Adrenal gland (tissue), 9 donors: ENCODE measurements at regions not wholly inside any gene's neighbourhood (a gene's known extent, or its start where the extent isn't known, plus 50 kb on each side); places are given as distances from the start of the nearest gene placed in this dataset.

Source experiments
- DNase-seq, 7 donors: peaks; one replicate each; pipeline ENCODE4 v3.0.0-alpha.2; 2019 to 2020
- H3K27ac ChIP-seq, 5 donors: fragments of 200-600 bp; sonication (generic) in 4 of 5; 1 replicate in 3 of 5; 2 replicates in 2 of 5; pipeline versions ENCODE4 v1.5.1 to v1.8.0; 2016 to 2020; ENCODE audit warnings: mild to moderate bottlenecking in 1 of 5
- H3K27me3 ChIP-seq: fragments of 200-600 bp; 2 replicates; pipeline ENCODE4 v1.8.0; 2021
- H3K36me3 ChIP-seq, 2 donors: fragments of 200-600 bp; replicated peaks in 1 of 2; 1 replicate in 1 of 2; 2 replicates in 1 of 2; pipeline versions ENCODE4 v1.5.1 to v1.8.0; 2018 to 2022
- H3K4me1 ChIP-seq, 2 donors: fragments of 200-600 bp; replicated peaks in 1 of 2; 1 replicate in 1 of 2; 2 replicates in 1 of 2; pipeline versions ENCODE4 v1.5.1 to v1.8.0; 2018 to 2021
- H3K4me3 ChIP-seq, 4 donors: fragments of 200-600 bp; sonication (generic) in 3 of 4; one replicate each; pipeline ENCODE4 v1.5.1; 2016 to 2018
- H3K9me3 ChIP-seq, 3 donors: fragments of 200-600 bp; sonication (generic) in 1 of 3; replicated peaks in 1 of 3; 1 replicate in 2 of 3; 2 replicates in 1 of 3; pipeline versions ENCODE4 v1.5.1 to v1.8.0; 2016 to 2021
- CTCF ChIP-seq, 6 experiments: fragments of 450-650 bp in 4 of 6; fragments of 200-600 bp in 2 of 6; sonication (generic) in 1 of 6; IDR thresholded peaks; 1 replicate in 5 of 6; 2 replicates in 1 of 6; pipeline versions ENCODE4 v1.5.1 to v1.8.0; 2016 to 2021; ENCODE audit warnings: antibody characterized with exemption in 6 of 6, mild to moderate bottlenecking in 2 of 6, moderate library complexity in 1 of 6
- POLR2A ChIP-seq, 2 donors: fragments of 450-650 bp; IDR thresholded peaks; one replicate each; pipeline ENCODE4 v1.6.1; 2017; ENCODE audit warnings: antibody characterized with exemption in 2 of 2, mild to moderate bottlenecking in 2 of 2, moderate library complexity in 1 of 2
- whole genome bisulfite sequencing, 4 donors: extraction: QIAGEN DNeasy Blood & Tissue Kit in 2 of 4; methylation state at CpG; one replicate each; pipeline versions ENCODE4 v1.1.5 to v1.1.7; 2013 to 2017; 5-methylcytosine and 5-hydroxymethylcytosine counted together
- intact Hi-C, 2 donors: fragments of 100-400 bp; cut with DNase I; formaldehyde crosslinking; loops; one replicate each; pipeline versions ENCODE4 v1.14.1 to v1.15.0; 2022 to 2023
- donor health status: healthy with polysubstance abuse.
- donor health status: Bipolar disorder and iron deficiency.
- donor health status: DM: yes; HTN: yes; CAD: no.
- donor health status: DM: no; HTN: no; CAD: no.
- donor health status: DM: no; HTN: no; CAD: no.

- no peak overlapping the region for H3K4me3 ChIP-seq
- H3K36me3 ChIP-seq: no peaks in the 10 kb centered on the region
- no peak overlapping the region for H3K27ac ChIP-seq
- H3K27me3 ChIP-seq: peaks cover 4% of the 10 kb centered on the region
- DNase-seq: no peak
- no peaks in the 10 kb centered on the region for H3K4me1 ChIP-seq
- no peaks in the 10 kb centered on the region for H3K9me3 ChIP-seq
- TF ChIP-seq CTCF (IDR thresholded peaks at IDR 0.05): no peak
- no peak for TF ChIP-seq POLR2A (IDR thresholded peaks at IDR 0.05)
- WGBS, 4 donors: 64 to 79% (median 72%) methylated on average over 1 to 2 of the region's 2 CpGs
- intact Hi-C loops: no loop called here
Observed at GRCh38 chr3:54056521-54056920, 65.8 kb upstream of the CACNA2D3 start.

GRCh38 chr3:54053882-54054281 lies 68.5 kb upstream of the CACNA2D3 start:
- intact Hi-C loops: no loop called here
- H3K27me3 ChIP-seq: peaks cover 2% of the 10 kb centered on the region
- WGBS, 4 donors: 77 to 91% (median 87%) methylated on average over 4 of the region's 4 CpGs
- DNase-seq: no peak
- no peaks in the 10 kb centered on the region for H3K4me1 ChIP-seq
- H3K4me3 ChIP-seq: no peak overlapping the region
- H3K36me3 ChIP-seq: no peaks in the 10 kb centered on the region
- H3K27ac ChIP-seq: no peak overlapping the region
- TF ChIP-seq POLR2A (IDR thresholded peaks at IDR 0.05) (no peak), CTCF (IDR thresholded peaks at IDR 0.05) (no peak)
- no peaks in the 10 kb centered on the region for H3K9me3 ChIP-seq

GRCh38 chr3:54053211-54053610 lies 69.1 kb upstream of the CACNA2D3 start:
- Histone ChIP-seq H3K4me3 (no peak overlapping the region), H3K27me3 (no peaks in the 10 kb centered on the region), H3K36me3 (no peaks in the 10 kb centered on the region), H3K4me1 (no peaks in the 10 kb centered on the region), H3K9me3 (no peaks in the 10 kb centered on the region), H3K27ac (no peak overlapping the region)
- intact Hi-C loops: no loop called here
- DNase-seq: no peak
- TF ChIP-seq CTCF (IDR thresholded peaks at IDR 0.05) (no peak), POLR2A (IDR thresholded peaks at IDR 0.05) (no peak)
- WGBS, 4 donors: 64 to 79% (median 70%) methylated on average over 5 of the region's 5 CpGs

- intact Hi-C loops: no loop called here
- peaks cover 0 to 3% of the 10 kb centered on the region in 2 donors for H3K4me1 ChIP-seq
- H3K36me3 ChIP-seq: no peaks in the 10 kb centered on the region
- H3K27me3 ChIP-seq: no peaks in the 10 kb centered on the region
- DNase-seq: no peak
- H3K27ac ChIP-seq: no peak overlapping the region
- TF ChIP-seq POLR2A (IDR thresholded peaks at IDR 0.05) (no peak), CTCF (IDR thresholded peaks at IDR 0.05) (no peak)
- no peaks in the 10 kb centered on the region for H3K9me3 ChIP-seq
- H3K4me3 ChIP-seq: no peak overlapping the region
- 63 to 78% (median 68%) methylated on average over 5 of the region's 5 CpGs for WGBS, 4 donors
Observed at GRCh38 chr3:54047568-54047967, 74.8 kb upstream of the CACNA2D3 start.
